ENCODE measurements at regions not wholly inside any gene's neighbourhood (a gene's known extent, or its start where the extent isn't known, plus 50 kb on each side); places are given as distances from the start of the nearest gene placed in this dataset.

- no peak for TF ChIP-seq CTCF (IDR thresholded peaks at IDR 0.05)
- no peak overlapping the region for H3K9ac ChIP-seq (ENCODE audit: low read depth in 2 of 2, low read length in 2 of 2)
- H3K9me3 ChIP-seq: no peaks in the 10 kb centered on the region
- no peaks in the 10 kb centered on the region for H3K27me3 ChIP-seq
- DNase-seq: no peak
- no peaks in the 10 kb centered on the region for H3K4me1 ChIP-seq
- H3K36me3 ChIP-seq: no peaks in the 10 kb centered on the region
- intact Hi-C loops (cut with DNase I): no loop called here
- H3K4me3 ChIP-seq: peak overlapping the region; percentile 13
- H3K27ac ChIP-seq: no peak overlapping the region
Observed at GRCh38 chr12:87661786-87662377, 367.3 kb downstream of the C12orf50 start.

- no peak for DNase-seq
- intact Hi-C loops (cut with DNase I): no loop called here
- Histone ChIP-seq H3K27ac (no peak overlapping the region), H3K9me3 (no peaks in the 10 kb centered on the region), H3K27me3 (no peaks in the 10 kb centered on the region), H3K4me1 (no peaks in the 10 kb centered on the region), H3K9ac (ENCODE audit: low read depth in 2 of 2, low read length in 2 of 2) (no peak overlapping the region), H3K4me3 (no peak overlapping the region), H3K36me3 (no peaks in the 10 kb centered on the region)
- no peak for TF ChIP-seq CTCF (IDR thresholded peaks at IDR 0.05)
Observed at GRCh38 chr12:87660987-87661774, 368.0 kb downstream of the C12orf50 start.

GRCh38 chr12:87660291-87660690 lies 368.9 kb downstream of the C12orf50 start:
- no peak for TF ChIP-seq CTCF (IDR thresholded peaks at IDR 0.05)
- no peak overlapping the region for H3K27ac ChIP-seq
- no peaks in the 10 kb centered on the region for H3K27me3 ChIP-seq
- no peaks in the 10 kb centered on the region for H3K9me3 ChIP-seq
- intact Hi-C loops (cut with DNase I): no loop called here
- no peaks in the 10 kb centered on the region for H3K36me3 ChIP-seq
- no peak overlapping the region for H3K4me3 ChIP-seq
- DNase-seq: no peak
- H3K9ac ChIP-seq (ENCODE audit: low read depth in 2 of 2, low read length in 2 of 2): no peak overlapping the region
- H3K4me1 ChIP-seq: no peaks in the 10 kb centered on the region

GRCh38 chr12:87656311-87656710 lies 372.9 kb downstream of the C12orf50 start:
- H3K4me3 ChIP-seq: no peak overlapping the region
- no peak for DNase-seq
- TF ChIP-seq CTCF (IDR thresholded peaks at IDR 0.05): no peak
- no peaks in the 10 kb centered on the region for H3K36me3 ChIP-seq
- no peaks in the 10 kb centered on the region for H3K27me3 ChIP-seq
- intact Hi-C loops (cut with DNase I): no loop called here
- H3K27ac ChIP-seq: no peak overlapping the region
- no peaks in the 10 kb centered on the region for H3K9me3 ChIP-seq
- no peak overlapping the region for H3K9ac ChIP-seq (ENCODE audit: low read depth in 2 of 2, low read length in 2 of 2)
- H3K4me1 ChIP-seq: no peaks in the 10 kb centered on the region

- H3K4me1 ChIP-seq: no peaks in the 10 kb centered on the region
- no peak for DNase-seq
- H3K36me3 ChIP-seq: no peaks in the 10 kb centered on the region
- H3K9ac ChIP-seq (ENCODE audit: low read depth in 2 of 2, low read length in 2 of 2): no peak overlapping the region
- no peak overlapping the region for H3K27ac ChIP-seq
- H3K9me3 ChIP-seq: no peaks in the 10 kb centered on the region
- no peak overlapping the region for H3K4me3 ChIP-seq
- intact Hi-C loops (cut with DNase I): no loop called here
- TF ChIP-seq CTCF (IDR thresholded peaks at IDR 0.05): no peak
- no peaks in the 10 kb centered on the region for H3K27me3 ChIP-seq
Observed at GRCh38 chr12:87651670-87652425, 377.4 kb downstream of the C12orf50 start.
